ENCODE measurements at regions not wholly inside any gene's neighbourhood (a gene's known extent, or its start where the extent isn't known, plus 50 kb on each side); places are given as distances from the start of the nearest gene placed in this dataset.

GRCh38 chr2:65514555-65515195 is 82.3 kb upstream of the SPRED2 start:
- no peaks in the 10 kb centered on the region for H3K27me3 ChIP-seq (ENCODE audit: insufficient read depth, low read length)
- Mint-ChIP-seq H3K4me1 (ENCODE audit: low read depth, unreplicated experiment) (peaks cover 15% of the 10 kb centered on the region), H3K4me3 (ENCODE audit: unreplicated experiment) (no peak overlapping the region), H3K27ac (ENCODE audit: unreplicated experiment) (peak overlapping the region; percentile 47), H3K36me3 (ENCODE audit: low read depth, unreplicated experiment) (no peaks in the 10 kb centered on the region), H3K9me3 (ENCODE audit: unreplicated experiment) (peaks cover 5% of the 10 kb centered on the region), H3K27me3 (ENCODE audit: low read depth, unreplicated experiment) (no peaks in the 10 kb centered on the region)
- H3K4me3 ChIP-seq (ENCODE audit: insufficient read depth, low read depth, low read length): no peak overlapping the region
- H3K79me2 ChIP-seq (ENCODE audit: insufficient read depth, low read length): no peaks in the 10 kb centered on the region
- H2AFZ ChIP-seq (ENCODE audit: low read depth, low read length): no peak overlapping the region
- no peak overlapping the region for H3K4me2 ChIP-seq (ENCODE audit: low read length)
- H3K9ac ChIP-seq (ENCODE audit: low read length): no peak overlapping the region
- no peak for TF ChIP-seq CTCF (IDR thresholded peaks at IDR 0.05; ENCODE audit: insufficient read depth, low read depth, low read length)
- no peak for TF ChIP-seq EZH2 (IDR thresholded peaks at IDR 0.05; ENCODE audit: insufficient read depth, low read length)
- H3K4me1 ChIP-seq (ENCODE audit: insufficient read depth, low read length): peaks cover 4% of the 10 kb centered on the region
- H3K9me3 ChIP-seq (ENCODE audit: insufficient read depth, low read depth, low read length): no peaks in the 10 kb centered on the region
- FAIRE-seq: no peak
- H4K20me1 ChIP-seq (ENCODE audit: insufficient read depth, low read length): no peaks in the 10 kb centered on the region
- H3K36me3 ChIP-seq (ENCODE audit: insufficient read depth, low read length): no peaks in the 10 kb centered on the region
- DNase-seq (ENCODE audit: low read depth): peak; percentile 45
- no peak overlapping the region for H3K27ac ChIP-seq (ENCODE audit: low read depth, low read length)

- Histone ChIP-seq H3K9me3 (ENCODE audit: insufficient read depth, low read depth, low read length) (no peaks in the 10 kb centered on the region), H3K4me2 (ENCODE audit: low read length) (no peak overlapping the region), H2AFZ (ENCODE audit: low read depth, low read length) (no peak overlapping the region), H4K20me1 (ENCODE audit: insufficient read depth, low read length) (no peaks in the 10 kb centered on the region), H3K27me3 (ENCODE audit: insufficient read depth, low read length) (no peaks in the 10 kb centered on the region), H3K4me1 (ENCODE audit: insufficient read depth, low read length) (peaks cover 4% of the 10 kb centered on the region), H3K9ac (ENCODE audit: low read length) (no peak overlapping the region), H3K36me3 (ENCODE audit: insufficient read depth, low read length) (no peaks in the 10 kb centered on the region), H3K79me2 (ENCODE audit: insufficient read depth, low read length) (no peaks in the 10 kb centered on the region), H3K27ac (ENCODE audit: low read depth, low read length) (no peak overlapping the region), H3K4me3 (ENCODE audit: insufficient read depth, low read depth, low read length) (no peak overlapping the region)
- peaks cover 15% of the 10 kb centered on the region for H3K4me1 Mint-ChIP-seq (ENCODE audit: low read depth, unreplicated experiment)
- no peak for DNase-seq (ENCODE audit: low read depth)
- no peak overlapping the region for H3K4me3 Mint-ChIP-seq (ENCODE audit: unreplicated experiment)
- no peak overlapping the region for H3K27ac Mint-ChIP-seq (ENCODE audit: unreplicated experiment)
- peaks cover 5% of the 10 kb centered on the region for H3K36me3 Mint-ChIP-seq (ENCODE audit: low read depth, unreplicated experiment)
- no peak for FAIRE-seq
- peaks cover 5% of the 10 kb centered on the region for H3K9me3 Mint-ChIP-seq (ENCODE audit: unreplicated experiment)
- H3K27me3 Mint-ChIP-seq (ENCODE audit: low read depth, unreplicated experiment): no peaks in the 10 kb centered on the region
- no peak for TF ChIP-seq CTCF (IDR thresholded peaks at IDR 0.05; ENCODE audit: insufficient read depth, low read depth, low read length)
- no peak for TF ChIP-seq EZH2 (IDR thresholded peaks at IDR 0.05; ENCODE audit: insufficient read depth, low read length)
Observed at GRCh38 chr2:65512783-65513182, 80.4 kb upstream of the SPRED2 start.

GRCh38 chr2:65511306-65511705 is 78.9 kb upstream of the SPRED2 start:
- Mint-ChIP-seq H3K27me3 (ENCODE audit: low read depth, unreplicated experiment) (no peaks in the 10 kb centered on the region), H3K27ac (ENCODE audit: unreplicated experiment) (no peak overlapping the region), H3K4me1 (ENCODE audit: low read depth, unreplicated experiment) (peaks cover 11% of the 10 kb centered on the region), H3K9me3 (ENCODE audit: unreplicated experiment) (peaks cover 5% of the 10 kb centered on the region), H3K4me3 (ENCODE audit: unreplicated experiment) (no peak overlapping the region), H3K36me3 (ENCODE audit: low read depth, unreplicated experiment) (peaks cover 5% of the 10 kb centered on the region)
- H2AFZ ChIP-seq (ENCODE audit: low read depth, low read length): no peak overlapping the region
- no peaks in the 10 kb centered on the region for H4K20me1 ChIP-seq (ENCODE audit: insufficient read depth, low read length)
- no peaks in the 10 kb centered on the region for H3K27me3 ChIP-seq (ENCODE audit: insufficient read depth, low read length)
- no peak overlapping the region for H3K9ac ChIP-seq (ENCODE audit: low read length)
- H3K4me2 ChIP-seq (ENCODE audit: low read length): no peak overlapping the region
- FAIRE-seq (no peak), DNase-seq (ENCODE audit: low read depth) (no peak)
- no peaks in the 10 kb centered on the region for H3K36me3 ChIP-seq (ENCODE audit: insufficient read depth, low read length)
- no peak for TF ChIP-seq EZH2 (IDR thresholded peaks at IDR 0.05; ENCODE audit: insufficient read depth, low read length)
- TF ChIP-seq CTCF (IDR thresholded peaks at IDR 0.05; ENCODE audit: insufficient read depth, low read depth, low read length): no peak
- H3K27ac ChIP-seq (ENCODE audit: low read depth, low read length): no peak overlapping the region
- H3K79me2 ChIP-seq (ENCODE audit: insufficient read depth, low read length): no peaks in the 10 kb centered on the region
- H3K4me1 ChIP-seq (ENCODE audit: insufficient read depth, low read length): peaks cover 4% of the 10 kb centered on the region
- no peaks in the 10 kb centered on the region for H3K9me3 ChIP-seq (ENCODE audit: insufficient read depth, low read depth, low read length)
- H3K4me3 ChIP-seq (ENCODE audit: insufficient read depth, low read depth, low read length): no peak overlapping the region
